ENCODE measurements at regions not wholly inside any gene's neighbourhood (a gene's known extent, or its start where the extent isn't known, plus 50 kb on each side); places are given as distances from the start of the nearest gene placed in this dataset.

DNA sequence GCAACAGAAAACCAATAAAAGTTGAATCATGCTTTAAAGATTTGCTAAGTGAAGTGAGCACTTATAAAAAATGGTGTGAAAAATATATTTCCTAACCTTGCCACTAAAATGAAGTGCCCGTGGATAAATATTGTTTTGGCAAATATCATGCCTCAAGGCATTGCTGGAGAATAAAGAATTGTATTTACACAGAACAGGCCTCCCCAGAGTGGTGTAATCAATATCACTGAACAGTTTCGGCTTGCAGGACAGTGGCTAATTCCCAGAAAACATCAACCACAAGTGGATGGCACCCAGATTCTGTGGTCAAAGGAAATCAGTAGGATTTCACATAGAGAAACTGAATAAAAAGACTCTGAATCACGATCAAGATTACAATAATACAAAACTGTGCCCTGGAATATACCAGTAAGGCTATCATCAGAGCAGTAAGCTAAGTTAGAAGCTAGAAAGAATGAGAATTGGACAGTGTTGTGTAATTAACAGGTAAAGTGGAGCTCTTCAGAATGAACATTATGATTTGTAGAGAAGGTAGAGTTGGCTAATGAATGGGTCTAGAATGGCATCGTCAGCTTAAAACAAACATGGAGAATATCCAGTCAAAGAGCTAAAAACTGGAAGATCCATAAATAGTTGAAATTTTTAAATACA lies 1026.9 kb upstream of the ADGRB3 start:
- Mint-ChIP-seq H3K27ac (no peak overlapping the region), H3K27me3 (no peaks in the 10 kb centered on the region), H3K4me1 (ENCODE audit: low read depth) (no peaks in the 10 kb centered on the region), H3K4me3 (no peak overlapping the region), H3K9me3 (peaks cover 9% of the 10 kb centered on the region), H3K36me3 (ENCODE audit: low read depth) (no peaks in the 10 kb centered on the region)
- intact Hi-C loops (cut with micrococcal nuclease), result no loop called here

DNA sequence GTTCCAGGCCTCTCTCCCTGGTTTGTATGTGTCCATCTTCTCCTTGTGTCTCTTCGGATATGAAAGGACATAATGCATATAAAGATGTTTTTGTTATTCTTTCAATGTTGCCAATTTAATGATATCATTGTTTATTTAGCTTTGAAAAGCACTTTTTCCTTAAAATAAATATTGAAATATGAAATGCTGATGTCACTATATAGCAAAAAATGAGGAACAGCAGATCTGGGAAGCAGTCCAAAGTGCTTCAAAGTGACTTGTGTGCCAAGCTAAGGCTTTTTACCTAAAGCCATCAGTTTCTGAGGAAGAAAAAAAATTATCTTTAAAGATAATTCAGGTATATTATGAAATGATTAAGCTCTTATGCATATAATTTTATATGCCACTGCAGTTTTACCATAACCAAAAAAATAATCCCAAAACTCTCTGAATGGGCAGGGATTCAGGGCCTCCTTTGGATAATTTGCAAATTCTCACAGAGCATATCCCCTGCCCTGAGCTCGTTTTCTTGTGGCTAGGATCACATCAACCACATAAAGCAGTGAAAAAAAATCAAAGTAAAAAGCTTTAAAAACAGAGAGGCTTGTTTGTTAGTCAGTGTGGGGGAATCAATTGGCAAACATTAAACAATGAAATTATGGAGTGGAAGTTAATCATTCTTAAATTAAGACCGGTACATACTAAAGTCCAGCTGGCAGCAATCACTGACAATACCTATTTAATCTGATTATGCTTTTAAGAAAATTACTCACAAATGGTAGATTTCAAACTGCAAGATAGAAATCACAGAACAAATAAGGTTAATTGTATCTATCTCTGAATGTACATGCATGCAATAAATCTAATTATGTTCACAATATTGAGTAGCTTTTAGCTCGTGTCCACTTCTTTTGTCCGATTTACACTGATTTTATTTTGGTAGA lies 1027.9 kb upstream of the ADGRB3 start:
- intact Hi-C loops (cut with micrococcal nuclease), result no loop called here
- Mint-ChIP-seq H3K27me3 (no peaks in the 10 kb centered on the region), H3K27ac (no peak overlapping the region), H3K9me3 (peaks cover 9% of the 10 kb centered on the region), H3K36me3 (ENCODE audit: low read depth) (no peaks in the 10 kb centered on the region), H3K4me3 (no peak overlapping the region), H3K4me1 (ENCODE audit: low read depth) (no peaks in the 10 kb centered on the region)

DNA sequence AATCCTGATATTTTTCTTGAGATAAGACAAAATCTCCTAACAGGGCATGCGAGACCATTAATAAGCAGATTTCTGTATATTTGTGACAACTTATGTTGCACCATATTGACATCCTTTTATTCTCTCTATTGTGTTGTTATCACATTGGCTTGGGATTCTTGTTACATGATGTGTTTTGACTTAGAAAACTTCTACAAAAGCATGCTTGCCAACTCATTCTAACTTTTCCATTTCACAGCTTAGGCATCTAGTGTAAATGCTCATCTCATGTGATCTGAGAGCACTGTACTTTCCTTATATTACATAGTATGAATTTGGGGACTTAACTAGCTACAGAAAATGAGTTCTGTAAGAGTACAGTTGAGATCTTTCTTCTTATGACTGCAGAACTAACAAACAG lies 1040.7 kb upstream of the ADGRB3 start:
- Mint-ChIP-seq H3K9me3 (no peaks in the 10 kb centered on the region), H3K27ac (no peak overlapping the region), H3K4me3 (no peak overlapping the region), H3K36me3 (ENCODE audit: low read depth) (no peaks in the 10 kb centered on the region), H3K4me1 (ENCODE audit: low read depth) (no peaks in the 10 kb centered on the region), H3K27me3 (no peaks in the 10 kb centered on the region)
- intact Hi-C loops (cut with micrococcal nuclease), result no loop called here

DNA sequence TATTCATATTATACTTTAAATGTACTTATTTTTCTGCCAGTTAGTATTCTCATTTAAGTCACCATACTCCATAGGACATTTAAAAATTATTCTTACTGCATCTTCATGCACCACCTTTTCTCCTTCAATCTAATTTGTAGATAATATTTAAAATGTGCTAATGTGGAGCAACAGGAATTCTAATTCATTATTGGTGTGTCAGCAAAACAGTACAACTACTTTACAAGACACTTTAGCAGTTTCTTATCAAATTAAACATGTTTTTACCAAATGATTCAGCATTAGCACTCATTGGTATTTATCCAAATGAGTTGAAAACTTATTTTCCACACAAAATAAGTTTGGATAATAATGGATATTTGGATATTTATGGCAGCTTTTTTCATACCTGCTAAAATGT lies 1041.8 kb upstream of the ADGRB3 start:
- intact Hi-C loops (cut with micrococcal nuclease), result no loop called here
- Mint-ChIP-seq H3K27ac (no peak overlapping the region), H3K36me3 (ENCODE audit: low read depth) (no peaks in the 10 kb centered on the region), H3K9me3 (peaks cover under 1% of the 10 kb centered on the region), H3K4me3 (no peak overlapping the region), H3K27me3 (no peaks in the 10 kb centered on the region), H3K4me1 (ENCODE audit: low read depth) (no peaks in the 10 kb centered on the region)

DNA sequence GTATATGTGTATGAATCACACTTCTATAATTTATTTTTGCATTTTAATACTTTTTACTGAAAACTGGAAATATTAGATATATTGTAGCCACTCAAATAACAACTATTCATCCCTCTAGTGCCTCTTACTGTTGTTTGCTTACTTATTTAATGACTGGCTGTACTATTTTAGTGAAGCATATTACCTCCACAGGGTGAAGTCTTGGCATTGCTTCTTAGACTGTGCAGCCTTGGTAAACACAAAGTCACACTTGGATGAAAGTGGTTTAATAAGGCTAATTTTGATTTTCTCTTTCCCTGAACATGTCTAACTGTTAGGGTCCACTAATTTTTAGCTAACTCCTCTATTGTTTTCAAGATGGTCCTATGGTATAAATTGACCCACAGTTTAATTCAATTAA lies 1043.2 kb upstream of the ADGRB3 start:
- Mint-ChIP-seq H3K27ac (no peak overlapping the region), H3K4me3 (no peak overlapping the region), H3K27me3 (no peaks in the 10 kb centered on the region), H3K36me3 (ENCODE audit: low read depth) (no peaks in the 10 kb centered on the region), H3K4me1 (ENCODE audit: low read depth) (no peaks in the 10 kb centered on the region), H3K9me3 (peaks cover 8% of the 10 kb centered on the region)
- intact Hi-C loops (cut with micrococcal nuclease), result no loop called here

DNA sequence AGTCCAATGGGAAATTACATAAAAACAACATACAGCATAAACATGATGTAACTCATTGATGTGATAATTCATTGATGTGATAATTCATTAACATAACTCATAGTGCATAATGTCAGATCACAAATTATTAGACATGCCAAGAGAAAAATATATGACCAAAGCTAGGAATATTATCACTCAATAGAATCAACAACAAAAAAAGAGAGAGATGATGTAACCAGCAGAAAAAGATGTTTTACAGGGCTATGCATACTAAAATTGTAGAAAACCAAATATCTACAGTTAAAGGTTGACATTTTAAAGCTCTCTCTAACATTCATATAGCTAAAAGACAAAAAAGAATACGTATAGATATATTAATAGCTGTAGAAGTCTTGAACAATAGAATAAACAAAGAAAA lies 1067.2 kb upstream of the ADGRB3 start:
- no peaks in the 10 kb centered on the region for H3K4me1 Mint-ChIP-seq (ENCODE audit: low read depth)
- H3K27ac Mint-ChIP-seq, result no peak overlapping the region
- no peak overlapping the region for H3K4me3 Mint-ChIP-seq
- intact Hi-C loops (cut with micrococcal nuclease), result no loop called here
- H3K9me3 Mint-ChIP-seq, result peaks cover 7% of the 10 kb centered on the region
- H3K36me3 Mint-ChIP-seq (ENCODE audit: low read depth), result no peaks in the 10 kb centered on the region
- H3K27me3 Mint-ChIP-seq, result no peaks in the 10 kb centered on the region

DNA sequence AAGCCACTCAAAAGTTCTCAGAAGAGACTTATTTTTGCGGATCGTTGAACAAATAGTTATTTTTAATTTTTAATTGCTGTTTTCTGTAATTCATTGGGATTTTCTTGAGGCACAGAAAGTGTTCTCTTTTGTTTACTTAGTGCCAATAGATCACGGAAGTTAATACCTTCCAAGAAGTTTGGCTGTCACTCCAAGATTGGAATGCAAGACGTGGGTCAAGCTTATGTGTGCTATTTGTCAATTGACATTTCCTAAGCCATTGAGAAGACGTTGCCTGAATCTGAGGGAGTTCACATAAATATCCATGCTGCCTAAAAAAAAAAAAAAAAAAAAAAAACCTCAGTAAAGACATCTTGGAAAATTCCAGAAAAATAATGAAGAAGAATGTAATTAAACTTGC lies 1071.4 kb upstream of the ADGRB3 start:
- no peak overlapping the region for H3K27ac Mint-ChIP-seq
- peaks cover 6% of the 10 kb centered on the region for H3K9me3 Mint-ChIP-seq
- H3K4me1 Mint-ChIP-seq (ENCODE audit: low read depth), result no peaks in the 10 kb centered on the region
- H3K36me3 Mint-ChIP-seq (ENCODE audit: low read depth), result no peaks in the 10 kb centered on the region
- H3K4me3 Mint-ChIP-seq, result no peak overlapping the region
- no peaks in the 10 kb centered on the region for H3K27me3 Mint-ChIP-seq
- intact Hi-C loops (cut with micrococcal nuclease), result no loop called here

DNA sequence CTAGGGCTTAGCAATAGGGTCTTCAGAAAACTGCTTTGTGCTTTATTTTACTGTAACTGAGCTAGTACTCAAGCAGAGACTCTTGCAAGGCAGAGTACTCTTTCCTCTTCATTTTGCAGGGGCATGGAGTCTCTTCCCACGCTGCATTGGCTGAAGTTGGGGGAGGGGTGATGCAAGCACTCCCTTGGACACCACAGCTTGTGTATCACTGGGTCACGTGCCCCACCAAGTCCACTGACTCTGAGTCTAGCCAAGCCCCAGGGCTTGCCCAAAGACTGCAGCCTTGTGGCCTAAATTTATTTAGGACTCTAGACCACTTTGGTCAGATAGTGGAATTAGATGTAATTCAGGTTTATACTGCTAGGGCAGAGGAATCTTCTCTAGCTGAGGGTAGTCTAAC lies 1075.0 kb upstream of the ADGRB3 start:
- H3K27ac Mint-ChIP-seq, result no peak overlapping the region
- no peaks in the 10 kb centered on the region for H3K4me1 Mint-ChIP-seq (ENCODE audit: low read depth)
- H3K4me3 Mint-ChIP-seq, result no peak overlapping the region
- H3K36me3 Mint-ChIP-seq (ENCODE audit: low read depth), result no peaks in the 10 kb centered on the region
- intact Hi-C loops (cut with micrococcal nuclease), result no loop called here
- H3K9me3 Mint-ChIP-seq, result peaks cover 42% of the 10 kb centered on the region
- H3K27me3 Mint-ChIP-seq, result no peaks in the 10 kb centered on the region

DNA sequence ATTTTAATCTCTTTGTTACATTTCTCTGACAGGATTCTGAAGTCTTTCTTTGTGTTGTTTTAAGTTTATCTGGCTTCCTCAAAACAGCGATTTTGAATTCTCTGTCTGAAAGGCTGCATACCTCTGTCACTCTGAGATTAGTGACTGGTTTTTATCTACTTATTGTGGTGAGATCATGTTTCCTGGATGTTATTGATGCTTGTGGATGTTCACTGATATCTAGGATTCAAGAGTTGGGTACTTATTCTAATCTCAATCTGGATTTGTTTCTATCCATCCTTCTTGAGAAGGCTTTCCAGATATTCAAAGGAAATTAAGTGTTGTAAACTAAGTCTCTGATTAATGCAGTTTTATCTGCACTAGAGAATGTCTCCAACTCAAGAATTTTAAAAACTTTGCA lies 1076.1 kb upstream of the ADGRB3 start:
- Mint-ChIP-seq H3K27ac (no peak overlapping the region), H3K36me3 (ENCODE audit: low read depth) (no peaks in the 10 kb centered on the region), H3K4me3 (no peak overlapping the region), H3K9me3 (peaks cover 53% of the 10 kb centered on the region), H3K27me3 (no peaks in the 10 kb centered on the region), H3K4me1 (ENCODE audit: low read depth) (no peaks in the 10 kb centered on the region)
- intact Hi-C loops (cut with micrococcal nuclease), result no loop called here

DNA sequence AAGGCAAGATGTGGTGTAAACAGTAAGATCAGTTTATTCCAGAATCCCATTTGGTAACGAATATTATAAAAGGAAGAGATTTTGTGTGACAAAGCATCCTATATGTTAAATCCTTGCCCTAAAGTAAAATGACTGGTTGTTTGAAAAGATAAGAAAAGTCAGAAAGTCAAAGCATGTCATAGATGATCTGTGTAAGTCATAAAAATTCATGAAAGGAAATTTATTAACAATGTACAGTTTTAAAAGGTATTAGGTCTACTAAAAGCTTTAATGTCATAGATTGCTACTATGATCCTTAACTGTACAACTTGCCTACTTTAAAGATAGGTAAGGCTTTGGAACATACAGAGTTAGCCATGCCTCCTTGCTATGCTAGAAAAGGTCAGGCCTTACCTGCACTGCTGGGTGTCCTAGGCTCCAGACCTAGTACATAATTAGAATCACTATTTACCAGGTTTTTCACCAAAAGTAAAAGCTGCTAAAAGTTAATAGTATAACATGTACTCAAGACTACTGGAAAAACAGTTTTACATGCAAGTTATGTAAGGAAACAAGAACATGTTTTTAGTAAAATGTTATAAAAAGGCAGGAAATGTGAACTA lies 1090.1 kb upstream of the ADGRB3 start:
- intact Hi-C loops (cut with micrococcal nuclease), result no loop called here
- H3K4me3 Mint-ChIP-seq, result no peak overlapping the region
- no peaks in the 10 kb centered on the region for H3K36me3 Mint-ChIP-seq (ENCODE audit: low read depth)
- no peaks in the 10 kb centered on the region for H3K27me3 Mint-ChIP-seq
- H3K4me1 Mint-ChIP-seq (ENCODE audit: low read depth), result no peaks in the 10 kb centered on the region
- no peak overlapping the region for H3K27ac Mint-ChIP-seq
- peaks cover 45% of the 10 kb centered on the region for H3K9me3 Mint-ChIP-seq

DNA sequence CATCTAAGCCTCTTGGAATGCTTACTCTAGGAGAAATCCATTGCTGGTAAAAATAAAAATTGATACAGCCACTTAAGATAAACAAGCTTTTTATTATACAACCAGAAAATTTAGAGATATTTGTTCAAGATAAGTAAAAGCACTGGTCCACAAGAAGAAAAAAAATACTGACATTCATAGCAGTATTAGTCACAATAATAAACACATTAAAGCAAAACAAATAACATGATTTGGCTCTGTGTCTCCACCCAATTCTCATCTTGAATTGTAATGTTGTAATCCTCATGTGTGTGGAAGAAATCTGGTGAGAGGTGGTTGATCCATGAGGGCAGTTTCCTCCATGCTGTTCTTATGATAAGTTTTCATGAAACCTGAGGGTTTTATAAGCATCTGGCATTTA lies 1093.5 kb upstream of the ADGRB3 start:
- no peak overlapping the region for H3K4me3 Mint-ChIP-seq
- peaks cover 38% of the 10 kb centered on the region for H3K9me3 Mint-ChIP-seq
- H3K27me3 Mint-ChIP-seq, result no peaks in the 10 kb centered on the region
- no peak overlapping the region for H3K27ac Mint-ChIP-seq
- intact Hi-C loops (cut with micrococcal nuclease), result no loop called here
- no peaks in the 10 kb centered on the region for H3K36me3 Mint-ChIP-seq (ENCODE audit: low read depth)
- no peaks in the 10 kb centered on the region for H3K4me1 Mint-ChIP-seq (ENCODE audit: low read depth)

DNA sequence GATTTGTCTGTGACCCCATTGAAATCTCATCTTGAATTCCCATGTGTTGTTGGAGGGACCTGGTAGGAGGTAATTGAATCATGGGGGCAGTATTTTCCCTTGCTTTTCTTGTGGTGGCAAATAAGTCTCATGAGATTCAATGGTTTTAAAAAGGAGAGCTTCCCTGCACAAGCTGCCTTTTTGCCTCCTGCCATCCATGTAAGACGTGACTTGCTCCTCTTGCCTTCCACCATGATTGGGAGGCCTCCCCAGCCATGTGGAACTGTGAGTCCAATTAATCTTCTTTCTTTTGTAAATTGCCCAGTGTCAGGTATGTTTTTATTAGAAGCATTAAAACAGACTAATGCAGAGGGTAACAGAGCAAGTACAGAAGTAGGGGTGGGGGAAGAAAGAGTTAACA lies 1097.0 kb upstream of the ADGRB3 start:
- H3K9me3 Mint-ChIP-seq, result peaks cover 41% of the 10 kb centered on the region
- H3K4me1 Mint-ChIP-seq (ENCODE audit: low read depth), result no peaks in the 10 kb centered on the region
- H3K27me3 Mint-ChIP-seq, result no peaks in the 10 kb centered on the region
- no peaks in the 10 kb centered on the region for H3K36me3 Mint-ChIP-seq (ENCODE audit: low read depth)
- H3K27ac Mint-ChIP-seq, result no peak overlapping the region
- H3K4me3 Mint-ChIP-seq, result no peak overlapping the region
- intact Hi-C loops (cut with micrococcal nuclease), result no loop called here

DNA sequence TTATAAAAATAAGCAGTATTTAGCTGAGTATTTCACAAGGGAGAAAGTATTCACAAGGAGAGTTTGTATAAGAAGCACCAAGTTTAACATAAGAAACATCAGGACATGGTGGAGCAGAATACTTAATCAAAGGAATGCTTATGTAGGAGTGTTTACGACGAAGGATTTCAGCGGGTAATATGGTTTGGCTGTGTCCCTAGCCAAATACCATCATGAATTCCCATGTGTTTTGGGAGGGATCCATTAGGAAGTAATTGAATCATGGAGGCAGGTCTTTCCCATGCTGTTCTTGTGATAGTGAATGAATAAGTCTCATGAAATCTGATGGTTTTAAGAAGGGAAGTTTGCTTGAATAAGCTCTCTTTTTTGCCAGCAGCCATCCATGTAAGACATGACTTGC lies 1099.1 kb upstream of the ADGRB3 start:
- H3K9me3 Mint-ChIP-seq, result peaks cover 38% of the 10 kb centered on the region
- no peaks in the 10 kb centered on the region for H3K4me1 Mint-ChIP-seq (ENCODE audit: low read depth)
- H3K27me3 Mint-ChIP-seq, result no peaks in the 10 kb centered on the region
- no peaks in the 10 kb centered on the region for H3K36me3 Mint-ChIP-seq (ENCODE audit: low read depth)
- no peak overlapping the region for H3K4me3 Mint-ChIP-seq
- intact Hi-C loops (cut with micrococcal nuclease), result no loop called here
- H3K27ac Mint-ChIP-seq, result no peak overlapping the region

DNA sequence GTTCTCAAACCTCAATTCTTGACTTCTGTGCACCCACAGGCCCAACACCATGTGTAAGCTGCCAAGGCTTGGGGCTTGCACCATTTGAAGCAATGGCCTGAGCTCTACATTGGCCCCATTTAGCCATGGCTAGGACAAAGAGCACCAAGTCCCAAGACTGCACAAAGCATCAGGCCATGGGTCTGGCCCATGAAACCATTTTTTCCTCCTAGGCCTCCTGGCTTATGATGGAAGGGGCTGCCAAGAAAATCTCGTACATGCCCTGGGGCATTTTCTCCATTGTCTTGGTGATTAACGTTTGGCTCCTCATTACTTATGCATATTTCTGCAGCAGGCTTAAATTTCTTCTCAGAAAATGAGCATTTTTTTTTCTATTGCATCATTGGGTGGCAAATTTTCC lies 1128.7 kb upstream of the ADGRB3 start:
- H3K4me1 Mint-ChIP-seq (ENCODE audit: low read depth), result no peaks in the 10 kb centered on the region
- no peak overlapping the region for H3K4me3 Mint-ChIP-seq
- intact Hi-C loops (cut with micrococcal nuclease), result no loop called here

More for the DNA sequence above, 1128.7 kb upstream of the ADGRB3 start:
- no peaks in the 10 kb centered on the region for H3K36me3 Mint-ChIP-seq (ENCODE audit: low read depth)
- no peak overlapping the region for H3K27ac Mint-ChIP-seq
- peaks cover 28% of the 10 kb centered on the region for H3K9me3 Mint-ChIP-seq
- no peaks in the 10 kb centered on the region for H3K27me3 Mint-ChIP-seq
